ENCODE measurements at regions not wholly inside any gene's neighbourhood (a gene's known extent, or its start where the extent isn't known, plus 50 kb on each side); places are given as distances from the start of the nearest gene placed in this dataset.
A peak's percentile ranks its signal among the peaks of the same experiment; 100 is the strongest.
"Not testable (repeated sequence)": the region's sequence is repeated elsewhere in the genome, so short reads cannot be mapped to it uniquely, and the experiment has no call there.

DNA sequence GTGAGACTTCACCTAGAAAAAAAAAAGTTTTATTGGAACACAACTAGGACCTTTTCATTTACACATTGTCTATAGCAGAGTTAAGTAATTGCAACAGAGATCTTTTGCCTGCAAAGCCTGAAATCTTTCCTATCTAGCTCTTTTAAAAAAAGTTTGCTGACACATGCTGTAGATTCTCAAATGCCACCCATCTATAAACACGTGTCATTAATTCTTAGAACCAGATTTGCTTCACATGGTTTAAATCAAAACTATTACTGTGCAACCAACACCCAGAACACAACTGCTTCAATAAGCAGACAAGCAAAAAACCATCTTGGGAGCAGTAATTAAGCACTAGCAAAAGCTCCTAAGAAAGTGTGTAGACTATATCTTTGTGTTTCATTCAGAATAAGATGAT lies 55.0 kb downstream of the OXSM start:
- Mint-ChIP-seq H3K9me3 (ENCODE audit: low read depth) (no peaks in the 10 kb centered on the region), H3K27ac (no peak overlapping the region), H3K27me3 (no peaks in the 10 kb centered on the region), H3K4me1 (ENCODE audit: low read depth) (peaks cover 3% of the 10 kb centered on the region), H3K4me3 (no peak overlapping the region), H3K36me3 (no peaks in the 10 kb centered on the region)

- Mint-ChIP-seq H3K9me3 (ENCODE audit: low read depth) (no peaks in the 10 kb centered on the region), H3K36me3 (no peaks in the 10 kb centered on the region), H3K27me3 (no peaks in the 10 kb centered on the region), H3K27ac (no peak overlapping the region), H3K4me1 (ENCODE audit: low read depth) (peaks cover 4% of the 10 kb centered on the region), H3K4me3 (no peak overlapping the region)
Observed at GRCh38 chr3:25846282-25846681, 56.4 kb downstream of the OXSM start.

- Mint-ChIP-seq H3K4me1 (ENCODE audit: low read depth) (peaks cover 4% of the 10 kb centered on the region), H3K9me3 (ENCODE audit: low read depth) (no peaks in the 10 kb centered on the region), H3K27ac (no peak overlapping the region), H3K4me3 (no peak overlapping the region), H3K36me3 (no peaks in the 10 kb centered on the region), H3K27me3 (no peaks in the 10 kb centered on the region)
Observed at GRCh38 chr3:25849091-25849490, 59.2 kb downstream of the OXSM start.

DNA sequence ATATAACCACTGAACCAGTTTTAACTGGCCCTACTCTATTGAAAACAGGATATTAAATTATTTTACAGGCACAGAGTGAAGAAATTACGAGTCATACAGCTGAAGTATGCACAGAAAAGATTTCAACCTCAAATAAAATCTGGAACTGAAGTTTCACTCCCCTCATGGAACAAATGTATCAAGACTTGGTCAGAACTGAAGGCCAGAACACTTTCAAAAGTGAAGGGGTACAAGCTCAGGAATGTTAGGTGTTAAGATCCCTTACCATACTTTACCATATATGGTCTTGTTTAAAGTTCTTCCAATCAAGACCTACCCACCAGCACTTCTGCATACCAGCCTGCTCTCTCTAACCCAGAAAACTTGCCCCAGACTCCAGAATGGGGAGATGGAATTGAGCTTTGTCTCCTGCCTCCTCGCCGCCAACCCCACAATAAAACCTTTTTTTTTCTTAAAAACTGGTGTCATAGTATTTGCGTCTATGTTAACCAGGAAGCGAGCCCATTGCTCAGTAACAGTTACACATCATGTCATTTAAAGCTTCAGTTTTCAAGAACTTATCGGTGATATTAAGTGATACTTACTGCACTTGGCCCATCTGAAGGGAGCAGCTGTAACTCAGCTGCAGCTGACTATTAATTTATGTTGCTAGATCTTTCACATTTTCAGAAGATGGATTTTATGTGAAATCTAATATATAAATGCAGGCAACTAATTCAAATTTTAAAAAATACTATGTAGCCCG lies 59.9 kb downstream of the OXSM start:
- H3K4me1 Mint-ChIP-seq (ENCODE audit: low read depth), result peaks cover 4% of the 10 kb centered on the region
- no peak overlapping the region for H3K4me3 Mint-ChIP-seq
- H3K36me3 Mint-ChIP-seq, result no peaks in the 10 kb centered on the region
- H3K27ac Mint-ChIP-seq, result no peak overlapping the region
- H3K27me3 Mint-ChIP-seq, result no peaks in the 10 kb centered on the region
- H3K9me3 Mint-ChIP-seq (ENCODE audit: low read depth), result no peaks in the 10 kb centered on the region

GRCh38 chr3:25851693-25852259 lies 61.9 kb downstream of the OXSM start:
- not testable (repeated sequence) for H3K27me3 Mint-ChIP-seq; H3K36me3 Mint-ChIP-seq; H3K4me1 Mint-ChIP-seq (ENCODE audit: low read depth)

DNA sequence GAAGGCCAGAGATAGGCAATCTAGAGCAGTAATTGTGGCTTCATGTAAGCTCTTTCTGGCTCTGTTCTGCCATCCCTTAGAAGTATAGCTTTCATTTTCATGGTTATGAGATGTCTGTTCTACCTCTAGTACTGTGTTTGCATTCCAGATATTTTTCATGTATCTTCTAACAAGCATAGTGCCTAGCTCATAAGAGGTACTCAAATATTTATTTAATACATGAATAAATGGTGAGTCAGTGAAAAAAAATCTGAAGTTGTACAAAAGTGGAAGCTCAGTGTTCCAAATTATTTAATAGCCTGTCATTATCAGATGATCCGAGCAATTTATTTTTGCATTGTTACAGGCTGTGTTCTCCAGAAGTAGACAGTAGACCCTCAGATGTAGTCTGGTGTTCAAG lies 64.3 kb downstream of the OXSM start:
- H3K4me1 Mint-ChIP-seq (ENCODE audit: low read depth), result peaks cover 7% of the 10 kb centered on the region

More at GRCh38 chr3:25851693-25852259, 61.9 kb downstream of the OXSM start:
- H3K4me3 Mint-ChIP-seq; H3K27ac Mint-ChIP-seq; H3K9me3 Mint-ChIP-seq (ENCODE audit: low read depth): not testable (repeated sequence)

DNA sequence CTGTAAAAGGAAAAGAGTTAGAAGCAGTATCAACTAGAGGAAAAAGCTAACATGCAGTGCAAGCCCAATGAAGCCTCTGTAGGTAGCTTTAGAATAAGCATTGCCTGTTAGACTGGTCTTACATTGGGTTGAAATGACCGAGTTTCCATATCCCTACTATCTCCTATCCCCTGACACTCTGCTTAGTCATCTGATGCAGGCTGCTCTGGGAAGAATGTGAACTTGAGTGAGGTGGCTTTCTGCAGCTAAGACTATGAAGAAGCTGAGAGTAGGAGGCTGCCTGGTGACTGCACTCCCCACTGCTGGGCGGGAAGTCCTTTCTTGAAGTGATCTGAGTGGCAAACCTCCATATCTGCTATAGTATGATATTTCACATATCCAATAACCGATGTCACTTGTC lies 64.7 kb downstream of the OXSM start:
- Mint-ChIP-seq H3K9me3 (ENCODE audit: low read depth) (no peaks in the 10 kb centered on the region), H3K27me3 (no peaks in the 10 kb centered on the region), H3K4me3 (no peak overlapping the region), H3K27ac (no peak overlapping the region), H3K4me1 (ENCODE audit: low read depth) (peaks cover 7% of the 10 kb centered on the region), H3K36me3 (no peaks in the 10 kb centered on the region)

More for the DNA sequence above, 64.3 kb downstream of the OXSM start:
- Mint-ChIP-seq H3K27ac (no peak overlapping the region), H3K27me3 (no peaks in the 10 kb centered on the region), H3K4me3 (no peak overlapping the region), H3K9me3 (ENCODE audit: low read depth) (no peaks in the 10 kb centered on the region), H3K36me3 (no peaks in the 10 kb centered on the region)

DNA sequence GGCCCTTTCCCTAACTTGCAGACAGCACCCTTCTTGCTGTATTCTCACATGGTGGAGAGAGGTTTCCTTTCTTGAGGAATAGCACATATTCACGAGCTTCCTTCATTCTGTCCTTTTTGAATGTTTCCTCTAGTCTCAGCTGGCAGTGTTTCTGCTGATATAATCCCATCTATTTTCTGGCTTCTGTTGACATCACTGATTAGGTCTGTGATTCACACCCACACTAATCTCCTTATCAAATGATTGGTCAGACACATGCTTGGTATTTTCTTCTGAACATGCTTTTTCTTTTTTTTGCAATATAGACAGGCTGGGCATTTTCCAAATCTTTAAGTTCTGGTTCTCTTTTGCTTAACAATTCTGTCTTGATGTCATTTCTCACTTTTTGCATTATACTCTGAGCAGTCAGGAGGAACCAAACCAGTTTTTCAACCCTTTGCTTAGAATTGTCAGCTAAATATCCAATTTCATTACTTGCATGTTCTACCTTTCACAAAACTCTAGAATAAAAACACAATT lies 65.4 kb downstream of the OXSM start:
- H3K9me3 Mint-ChIP-seq (ENCODE audit: low read depth), result no peaks in the 10 kb centered on the region
- no peak overlapping the region for H3K27ac Mint-ChIP-seq
- no peak overlapping the region for H3K4me3 Mint-ChIP-seq

GRCh38 chr3:25856902-25857518 lies 67.1 kb downstream of the OXSM start:
- no peaks in the 10 kb centered on the region for H3K9me3 Mint-ChIP-seq (ENCODE audit: low read depth)
- H3K36me3 Mint-ChIP-seq, result peaks cover 3% of the 10 kb centered on the region
- no peak overlapping the region for H3K4me3 Mint-ChIP-seq
- H3K27me3 Mint-ChIP-seq, result no peaks in the 10 kb centered on the region
- peaks cover 3% of the 10 kb centered on the region for H3K4me1 Mint-ChIP-seq (ENCODE audit: low read depth)
- no peak overlapping the region for H3K27ac Mint-ChIP-seq

More for the DNA sequence above, 65.4 kb downstream of the OXSM start:
- peaks cover 3% of the 10 kb centered on the region for H3K4me1 Mint-ChIP-seq (ENCODE audit: low read depth)
- no peaks in the 10 kb centered on the region for H3K27me3 Mint-ChIP-seq
- peaks cover 3% of the 10 kb centered on the region for H3K36me3 Mint-ChIP-seq

GRCh38 chr3:25861566-25861965 lies 71.7 kb downstream of the OXSM start:
- peaks cover 3% of the 10 kb centered on the region for H3K4me1 Mint-ChIP-seq (ENCODE audit: low read depth)
- no peak overlapping the region for H3K27ac Mint-ChIP-seq
- no peaks in the 10 kb centered on the region for H3K9me3 Mint-ChIP-seq (ENCODE audit: low read depth)
- no peaks in the 10 kb centered on the region for H3K27me3 Mint-ChIP-seq
- H3K4me3 Mint-ChIP-seq, result no peak overlapping the region
- H3K36me3 Mint-ChIP-seq, result peaks cover 3% of the 10 kb centered on the region

GRCh38 chr3:25863011-25863415 lies 73.1 kb downstream of the OXSM start:
- H3K4me3 Mint-ChIP-seq, result no peak overlapping the region

GRCh38 chr3:25863416-25863959 lies 73.6 kb downstream of the OXSM start:
- Mint-ChIP-seq H3K4me3 (no peak overlapping the region), H3K9me3 (ENCODE audit: low read depth) (no peaks in the 10 kb centered on the region), H3K27me3 (peaks cover 3% of the 10 kb centered on the region), H3K27ac (no peak overlapping the region), H3K36me3 (peaks cover 3% of the 10 kb centered on the region), H3K4me1 (ENCODE audit: low read depth) (peaks cover 2% of the 10 kb centered on the region)

More at GRCh38 chr3:25863011-25863415, 73.1 kb downstream of the OXSM start:
- H3K27me3 Mint-ChIP-seq, result no peaks in the 10 kb centered on the region
- no peaks in the 10 kb centered on the region for H3K9me3 Mint-ChIP-seq (ENCODE audit: low read depth)
- no peak overlapping the region for H3K27ac Mint-ChIP-seq
- H3K4me1 Mint-ChIP-seq (ENCODE audit: low read depth), result no peaks in the 10 kb centered on the region
- H3K36me3 Mint-ChIP-seq, result peaks cover 3% of the 10 kb centered on the region

DNA sequence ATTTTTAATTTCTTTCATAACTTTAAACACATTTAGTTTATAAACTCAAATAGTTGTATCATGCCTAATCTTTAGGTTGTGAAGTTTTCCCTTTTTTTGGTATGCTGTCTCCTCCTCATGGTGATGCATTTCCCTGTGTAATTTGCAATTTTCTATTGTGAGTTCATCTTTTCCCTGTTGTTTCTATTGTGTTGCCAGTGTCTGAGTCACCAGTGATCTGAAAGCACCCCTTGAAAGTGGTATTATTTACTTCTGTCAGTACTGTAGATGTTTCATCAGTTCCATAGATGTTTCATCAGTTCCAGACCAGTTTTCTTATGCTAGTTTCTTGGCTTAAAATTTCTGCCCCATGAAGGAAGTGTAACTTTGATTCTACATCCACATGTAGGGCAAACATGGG lies 80.6 kb downstream of the OXSM start:
- Mint-ChIP-seq H3K9me3 (ENCODE audit: low read depth) (no peaks in the 10 kb centered on the region), H3K27ac (peak overlapping the region; percentile 1), H3K4me3 (no peak overlapping the region), H3K27me3 (peaks cover 6% of the 10 kb centered on the region), H3K36me3 (peaks cover 4% of the 10 kb centered on the region), H3K4me1 (ENCODE audit: low read depth) (peaks cover 6% of the 10 kb centered on the region)

DNA sequence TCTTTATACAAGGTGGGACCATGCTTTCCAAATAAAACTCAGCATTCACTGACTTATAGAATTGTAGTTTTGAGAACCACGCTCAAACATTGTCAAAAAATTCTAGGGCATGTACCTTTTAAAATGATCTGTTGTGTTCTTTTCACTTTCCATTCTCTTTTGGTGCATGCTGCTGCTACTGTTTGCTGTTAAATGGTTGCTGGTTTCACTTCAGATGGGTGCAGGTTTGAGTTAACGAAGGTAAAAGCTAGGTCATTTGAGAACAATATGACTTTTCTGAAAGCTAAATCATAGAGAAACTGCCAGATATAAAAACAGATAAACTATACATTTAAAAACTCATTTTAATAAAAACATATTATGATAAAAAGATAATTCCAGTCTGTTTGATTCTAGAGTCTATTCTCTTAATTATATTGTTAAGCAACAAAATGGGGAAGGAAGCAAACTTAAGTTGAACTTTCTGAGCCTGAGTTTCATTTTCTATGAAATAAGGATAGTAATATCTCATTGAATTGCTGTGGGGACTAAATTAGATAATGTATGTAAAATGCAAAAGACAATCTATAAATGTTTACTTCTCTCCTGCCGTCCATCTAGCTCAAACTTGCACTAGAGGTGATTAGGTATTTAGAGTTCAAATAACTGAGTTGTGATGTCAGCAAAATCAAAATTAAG lies 82.4 kb downstream of the OXSM start:
- H3K4me3 Mint-ChIP-seq, result no peak overlapping the region
- peaks cover 6% of the 10 kb centered on the region for H3K4me1 Mint-ChIP-seq (ENCODE audit: low read depth)
- no peak overlapping the region for H3K27ac Mint-ChIP-seq
- peaks cover 4% of the 10 kb centered on the region for H3K36me3 Mint-ChIP-seq
- peaks cover 6% of the 10 kb centered on the region for H3K27me3 Mint-ChIP-seq
- H3K9me3 Mint-ChIP-seq (ENCODE audit: low read depth), result no peaks in the 10 kb centered on the region

DNA sequence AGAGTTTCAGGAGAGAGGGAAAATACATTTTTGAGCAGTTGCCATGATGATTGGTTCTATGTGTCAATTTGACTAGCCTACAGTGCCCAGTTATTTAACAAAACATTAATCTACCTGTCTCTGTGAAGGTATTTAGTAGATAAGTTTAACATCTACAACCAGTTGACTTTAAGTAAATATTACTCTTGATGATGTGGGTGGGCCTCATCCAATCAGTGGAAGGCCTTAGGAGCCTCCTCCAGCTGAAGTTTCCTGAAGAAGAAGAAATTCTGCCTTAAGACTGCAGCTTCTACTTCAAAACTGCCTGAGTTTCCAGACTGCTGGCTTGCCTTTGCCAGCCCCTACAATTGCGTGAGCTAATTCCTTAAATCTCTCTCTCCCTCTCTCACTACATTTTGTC lies 93.6 kb downstream of the OXSM start:
- peaks cover 7% of the 10 kb centered on the region for H3K27me3 Mint-ChIP-seq
- no peaks in the 10 kb centered on the region for H3K4me1 Mint-ChIP-seq (ENCODE audit: low read depth)
- no peaks in the 10 kb centered on the region for H3K36me3 Mint-ChIP-seq
- H3K4me3 Mint-ChIP-seq, result no peak overlapping the region
- no peak overlapping the region for H3K27ac Mint-ChIP-seq
- no peaks in the 10 kb centered on the region for H3K9me3 Mint-ChIP-seq (ENCODE audit: low read depth)
